ENCODE measurements at regions not wholly inside any gene's neighbourhood (a gene's known extent, or its start where the extent isn't known, plus 50 kb on each side); places are given as distances from the start of the nearest gene placed in this dataset.

DNA sequence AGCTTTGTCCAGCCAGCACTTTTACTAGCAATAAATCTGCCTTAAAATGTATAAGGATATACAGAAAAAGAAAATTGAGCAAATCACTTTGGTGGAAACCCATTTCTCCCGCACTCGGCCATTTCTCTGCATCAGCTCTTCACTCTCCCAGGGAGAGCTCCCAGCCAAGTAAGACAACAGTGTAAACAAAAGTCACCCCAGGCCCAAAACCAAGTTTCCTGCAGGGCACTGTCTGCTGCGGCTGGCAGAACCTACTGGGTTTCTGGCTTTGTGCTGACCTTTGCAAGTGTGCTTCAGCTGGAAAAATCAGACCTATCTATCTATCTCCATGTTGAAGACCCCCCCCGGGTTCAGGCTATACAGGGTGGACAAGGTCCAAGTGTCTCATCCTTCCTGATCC is 476.7 kb upstream of the CAMK1G start:
- H3K9me3 ChIP-seq, result no peaks in the 10 kb centered on the region
- ATAC-seq (no peak), DNase-seq (no peak)
- intact Hi-C loops (cut with DNase I), result loop anchor here in 1 of 10 donors (1.0 kb wide), 1 partner anchor 20 kb away; no protein-coding TSS in a partner anchor
- peaks cover 0 to 6% (median 0%) of the 10 kb centered on the region in 7 donors for H3K27me3 ChIP-seq
- H3K36me3 ChIP-seq, result no peaks in the 10 kb centered on the region
- TF ChIP-seq, protein P1, sequence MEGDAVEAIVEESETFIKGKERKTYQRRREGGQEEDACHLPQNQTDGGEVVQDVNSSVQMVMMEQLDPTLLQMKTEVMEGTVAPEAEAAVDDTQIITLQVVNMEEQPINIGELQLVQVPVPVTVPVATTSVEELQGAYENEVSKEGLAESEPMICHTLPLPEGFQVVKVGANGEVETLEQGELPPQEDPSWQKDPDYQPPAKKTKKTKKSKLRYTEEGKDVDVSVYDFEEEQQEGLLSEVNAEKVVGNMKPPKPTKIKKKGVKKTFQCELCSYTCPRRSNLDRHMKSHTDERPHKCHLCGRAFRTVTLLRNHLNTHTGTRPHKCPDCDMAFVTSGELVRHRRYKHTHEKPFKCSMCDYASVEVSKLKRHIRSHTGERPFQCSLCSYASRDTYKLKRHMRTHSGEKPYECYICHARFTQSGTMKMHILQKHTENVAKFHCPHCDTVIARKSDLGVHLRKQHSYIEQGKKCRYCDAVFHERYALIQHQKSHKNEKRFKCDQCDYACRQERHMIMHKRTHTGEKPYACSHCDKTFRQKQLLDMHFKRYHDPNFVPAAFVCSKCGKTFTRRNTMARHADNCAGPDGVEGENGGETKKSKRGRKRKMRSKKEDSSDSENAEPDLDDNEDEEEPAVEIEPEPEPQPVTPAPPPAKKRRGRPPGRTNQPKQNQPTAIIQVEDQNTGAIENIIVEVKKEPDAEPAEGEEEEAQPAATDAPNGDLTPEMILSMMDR (IDR thresholded peaks at IDR 0.05), result no peak
- H3K4me3 ChIP-seq, result no peak overlapping the region
- 92% methylated on average over 4 of the region's 4 CpGs for WGBS, 2 donors
- H3K27ac ChIP-seq, result no peak overlapping the region
- no peaks in the 10 kb centered on the region for H3K4me1 ChIP-seq

DNA sequence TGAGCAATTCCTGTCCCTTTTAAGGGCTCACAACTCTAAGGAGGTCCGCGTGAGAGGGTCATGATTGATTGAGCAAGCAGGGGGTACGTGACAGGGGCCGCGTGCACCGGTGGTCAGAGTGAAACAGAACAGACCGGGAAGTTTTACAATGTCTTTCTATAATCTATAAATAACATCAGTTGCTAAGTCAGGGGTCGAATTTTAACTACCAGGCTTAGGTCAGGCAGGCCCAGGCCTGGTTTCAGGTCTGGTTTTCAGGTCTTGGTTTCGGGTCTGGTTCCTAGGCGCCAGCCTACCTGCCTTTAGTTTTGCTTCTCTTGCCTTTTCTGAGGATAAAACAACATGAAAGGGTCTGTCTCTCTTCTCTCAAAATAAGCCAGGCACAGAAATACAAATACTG is 476.0 kb upstream of the CAMK1G start:
- TF ChIP-seq, protein P1 (IDR thresholded peaks at IDR 0.05), result no peak
- Histone ChIP-seq H3K36me3 (no peaks in the 10 kb centered on the region), H3K27me3 (peaks cover 0 to 6% (median 0%) of the 10 kb centered on the region in 7 donors), H3K4me1 (no peaks in the 10 kb centered on the region), H3K27ac (no peak overlapping the region), H3K9me3 (no peaks in the 10 kb centered on the region), H3K4me3 (no peak overlapping the region)
- no peak for ATAC-seq
- intact Hi-C loops (cut with DNase I), result no loop called here
- WGBS, 2 donors, result 92% methylated on average over 10 of the region's 10 CpGs
- no peak for DNase-seq

DNA sequence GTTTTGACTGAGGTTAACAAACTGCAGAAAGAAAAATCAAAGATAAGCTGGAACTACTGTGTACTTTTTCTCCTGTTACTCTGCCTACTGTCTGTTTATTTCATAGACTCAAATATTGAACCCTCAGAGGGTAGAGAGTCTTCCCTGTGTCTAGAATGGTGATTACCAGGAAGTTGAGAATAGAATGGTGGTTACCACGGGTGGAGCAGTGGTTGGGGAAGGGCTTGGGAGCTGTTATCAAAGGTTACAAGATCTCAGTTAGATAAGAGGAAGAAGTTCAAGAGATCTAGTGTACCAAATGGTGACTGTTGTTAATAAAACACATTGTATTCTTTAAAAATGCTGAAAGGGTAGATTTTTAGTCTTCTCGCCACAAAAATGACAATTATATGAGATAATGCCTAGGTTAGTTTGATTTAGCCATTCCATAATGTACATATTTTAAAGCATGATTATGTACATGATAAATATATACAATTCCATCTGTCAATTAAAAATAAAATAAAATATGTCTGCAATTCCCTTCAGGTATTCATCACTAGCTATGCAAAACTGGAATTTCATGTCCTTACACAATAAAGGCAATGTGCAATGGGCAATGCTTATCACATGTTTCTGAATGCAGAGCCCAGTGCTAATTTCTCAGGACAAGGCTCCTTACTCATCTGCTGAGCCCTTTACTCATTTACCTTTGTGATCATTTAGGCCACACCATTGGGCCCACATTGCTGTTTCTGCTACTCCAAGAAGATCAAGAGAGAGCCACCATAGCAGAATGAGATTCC is 474.3 kb upstream of the CAMK1G start:
- Histone ChIP-seq H3K27me3 (peaks cover 0 to 6% (median 0%) of the 10 kb centered on the region in 7 donors), H3K36me3 (no peaks in the 10 kb centered on the region), H3K27ac (no peak overlapping the region), H3K4me3 (no peak overlapping the region), H3K4me1 (no peaks in the 10 kb centered on the region), H3K9me3 (no peaks in the 10 kb centered on the region)
- ATAC-seq (no peak), DNase-seq (no peak)
- intact Hi-C loops (cut with DNase I), result no loop called here
- TF ChIP-seq, protein P1 (IDR thresholded peaks at IDR 0.05), result no peak
- 75 to 78% methylated on average over 2 of the region's 2 CpGs for WGBS, 2 donors

DNA sequence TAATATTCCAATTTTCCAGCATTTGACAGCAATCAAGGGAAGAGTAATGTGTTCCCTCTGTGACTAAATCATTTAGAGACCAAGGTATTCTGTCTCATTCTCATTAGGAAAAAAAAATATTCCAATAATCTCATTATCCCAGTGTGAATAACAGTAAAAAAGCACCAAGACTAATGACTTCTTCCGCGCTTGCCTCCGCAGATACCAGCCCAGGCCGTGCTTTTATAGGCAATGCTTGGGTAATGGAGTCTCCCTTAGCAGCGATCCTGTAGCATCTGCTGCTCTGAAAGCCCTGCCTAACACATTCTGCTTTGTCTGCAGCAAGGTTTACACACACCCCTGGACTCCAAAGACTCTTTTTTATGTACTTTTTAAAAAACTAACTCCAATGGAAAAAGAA is 470.0 kb upstream of the CAMK1G start:
- TF ChIP-seq, protein P1 (IDR thresholded peaks at IDR 0.05), result no peak
- intact Hi-C loops (cut with DNase I), result no loop called here
- 81 to 84% methylated on average over 5 of the region's 5 CpGs for WGBS, 2 donors
- Histone ChIP-seq H3K4me1 (no peaks in the 10 kb centered on the region), H3K4me3 (no peak overlapping the region), H3K36me3 (no peaks in the 10 kb centered on the region), H3K9me3 (no peaks in the 10 kb centered on the region), H3K27me3 (no peaks in the 10 kb centered on the region), H3K27ac (no peak overlapping the region)
- no peak for ATAC-seq
- no peak for DNase-seq

All from heart right ventricle (tissue), 16 donors.